VCaP (cell line): ENCODE measurements at regions not wholly inside any gene's neighbourhood (a gene's known extent, or its start where the extent isn't known, plus 50 kb on each side); places are given as distances from the start of the nearest gene placed in this dataset.

Experiments used
- H3K27ac ChIP-seq: fragments of 450-650 bp; 2 replicates; pipeline ENCODE4 v1.5.1; 2017
- CTCF ChIP-seq: fragments of 450-650 bp; conservative IDR thresholded peaks from 2 replicates; pipeline ENCODE4 v1.5.1; 2017; ENCODE audit warnings: mild to moderate bottlenecking, moderate library complexity

DNA sequence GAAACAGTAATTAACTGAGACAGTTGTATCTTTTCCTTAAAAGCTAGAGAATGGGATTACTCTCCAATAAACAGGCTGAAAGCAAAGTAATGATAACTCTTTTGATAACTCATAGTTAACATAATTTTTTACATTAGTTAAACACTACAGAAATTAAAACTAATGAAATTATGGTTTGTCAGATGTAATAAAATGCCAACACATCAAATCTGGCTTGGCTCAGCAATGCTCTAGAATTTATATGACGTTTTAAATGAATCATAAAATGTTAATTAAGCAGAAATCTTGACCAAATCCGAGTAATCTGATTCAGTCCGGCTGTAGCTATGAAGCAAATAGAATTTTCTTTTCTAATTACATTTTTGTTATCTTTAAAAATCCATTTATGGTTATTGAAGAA, 244.2 kb upstream of the NR3C2 start:
- peak overlapping the region; percentile 55; the same call in 1 of the 2 replicates for H3K27ac ChIP-seq
- no peak for TF ChIP-seq CTCF

DNA sequence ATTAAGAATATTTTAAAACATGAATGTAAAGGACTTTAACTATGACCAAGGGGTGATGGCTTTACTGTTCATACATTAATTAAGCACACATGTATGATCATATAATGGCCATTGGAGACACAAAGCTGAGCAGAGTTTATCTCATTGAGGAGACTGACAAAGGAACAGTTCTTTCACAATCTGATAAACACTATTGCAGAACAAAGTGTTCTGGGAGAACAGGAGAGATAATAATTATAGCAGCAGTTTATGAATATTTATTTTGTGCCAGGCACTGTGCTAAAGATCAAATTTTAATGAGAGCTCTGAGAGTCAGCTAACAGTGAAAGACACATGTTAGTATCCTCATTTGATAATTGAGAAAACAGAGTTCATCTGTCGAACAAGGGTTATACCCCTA, 242.4 kb upstream of the NR3C2 start:
- peak overlapping the region; percentile 55 for H3K27ac ChIP-seq
- TF ChIP-seq CTCF: no peak

DNA sequence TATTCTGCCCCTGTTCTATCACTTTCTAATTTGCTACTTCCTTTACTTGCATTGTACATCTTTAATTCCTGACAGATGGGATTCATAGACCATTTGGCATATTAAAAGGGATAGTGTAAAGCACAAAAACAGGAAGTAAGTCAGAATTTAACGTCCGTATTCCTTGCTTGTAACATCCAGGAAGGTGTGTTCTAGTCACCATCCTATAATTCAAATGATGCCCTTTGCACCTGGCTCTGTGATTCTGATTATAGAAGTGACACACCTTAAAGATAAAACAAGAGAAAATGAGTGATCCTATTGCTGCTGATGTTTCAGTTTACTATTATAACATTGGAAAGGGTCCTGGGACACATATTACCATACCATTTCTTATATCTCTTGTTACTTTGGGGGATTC, 238.7 kb upstream of the NR3C2 start:
- no peak for TF ChIP-seq CTCF
- H3K27ac ChIP-seq: no peak overlapping the region

DNA sequence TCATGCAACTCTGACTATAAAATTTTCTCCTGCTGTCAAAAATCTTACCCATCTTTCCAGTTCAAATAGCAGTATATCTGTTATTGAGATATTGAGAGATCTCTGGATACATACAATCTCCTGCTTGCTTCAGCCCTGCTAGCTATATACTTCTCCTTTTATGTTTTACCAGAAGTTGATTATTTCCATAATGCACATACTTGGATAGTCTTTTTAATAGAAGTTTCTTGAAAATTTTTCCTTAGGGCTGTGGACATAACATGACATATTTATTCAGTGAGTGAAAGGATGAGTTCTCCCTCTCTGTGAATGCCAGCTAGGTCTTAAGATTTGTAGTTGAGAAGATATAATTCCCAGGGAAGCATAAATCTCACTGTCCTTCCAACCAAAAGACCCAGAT, 234.1 kb upstream of the NR3C2 start:
- no peak overlapping the region for H3K27ac ChIP-seq
- TF ChIP-seq CTCF: no peak

DNA sequence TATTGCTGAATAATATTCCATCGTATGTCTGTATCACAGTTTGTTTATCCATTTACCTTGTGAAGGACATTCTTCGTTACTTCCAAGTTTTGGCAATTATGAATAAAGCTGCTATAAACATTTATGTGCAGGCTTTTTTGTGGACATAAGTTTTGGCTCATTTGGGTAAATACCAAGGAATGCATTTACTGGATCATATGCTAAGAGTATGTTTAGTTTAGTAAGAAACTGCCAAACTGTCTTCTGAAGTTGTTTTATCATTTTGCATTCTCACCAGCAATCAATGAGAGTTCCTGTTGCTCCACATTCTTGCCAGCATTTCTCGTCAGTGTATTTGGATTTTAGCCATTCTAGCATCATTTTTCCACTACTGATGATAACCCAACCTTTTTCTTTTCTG, 232.7 kb upstream of the NR3C2 start:
- TF ChIP-seq CTCF: no peak
- no peak overlapping the region for H3K27ac ChIP-seq

- no peak for TF ChIP-seq CTCF
- H3K27ac ChIP-seq: no peak overlapping the region
These were observed 222.4 kb upstream of the NR3C2 start for GRCh38 chr4:148664636-148665035.

DNA sequence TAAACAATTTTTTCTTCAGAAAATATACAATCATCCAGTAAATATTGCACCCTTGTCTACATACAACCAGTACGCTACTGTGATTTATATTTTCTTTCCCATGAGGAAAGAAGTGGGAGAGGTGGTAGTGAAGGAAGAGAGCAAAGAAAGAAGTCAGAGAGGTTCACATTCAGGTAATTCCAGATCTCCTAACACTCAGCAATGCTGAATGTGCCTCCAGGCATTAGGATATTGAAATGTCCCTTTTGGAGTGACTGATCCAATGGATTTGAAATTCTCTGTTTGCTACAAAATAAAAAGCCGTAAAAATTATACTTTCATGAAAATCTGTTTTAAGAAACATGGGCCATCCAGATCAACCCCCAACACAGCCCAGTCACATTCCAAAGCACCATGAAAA, 211.9 kb upstream of the NR3C2 start:
- TF ChIP-seq CTCF: no peak
- no peak overlapping the region for H3K27ac ChIP-seq

DNA sequence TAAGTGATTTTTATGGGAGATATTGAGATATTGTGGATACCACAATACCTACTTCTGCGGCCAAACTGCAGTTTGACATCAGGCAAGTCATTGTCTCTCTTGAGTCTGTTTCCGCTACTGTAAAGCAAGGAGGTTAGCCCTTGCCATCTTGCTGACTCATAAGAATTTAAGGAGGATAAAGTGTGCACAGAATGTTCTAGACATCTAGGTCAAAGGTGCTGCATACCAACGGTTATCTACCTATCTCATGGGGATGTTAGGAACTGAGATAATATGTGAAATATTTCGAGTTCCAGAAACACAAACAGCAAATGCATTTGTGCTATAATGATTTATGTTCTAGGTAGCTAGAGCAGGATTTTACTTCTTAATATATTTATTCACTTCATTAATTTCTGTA, 211.5 kb upstream of the NR3C2 start:
- TF ChIP-seq CTCF: no peak

More for the DNA sequence above, 211.5 kb upstream of the NR3C2 start:
- H3K27ac ChIP-seq: no peak overlapping the region
